Trophoblast cell (in vitro differentiated cells and primary cell): ENCODE measurements at regions not wholly inside any gene's neighbourhood (a gene's known extent, or its start where the extent isn't known, plus 50 kb on each side); places are given as distances from the start of the nearest gene placed in this dataset.

Experiments used
- DNase-seq, 2 donors: peaks; one replicate each; pipeline ENCODE4 v3.0.0-alpha.2; 2016
- H2AFZ ChIP-seq: 2 replicates; pipeline ENCODE4 v1.6.1; 2013; ENCODE audit warnings: low read length, moderate library complexity, mild to moderate bottlenecking; ENCODE audit not compliant: insufficient read depth, poor library complexity
- H2AK5ac ChIP-seq: 2 replicates; pipeline ENCODE4 v1.6.1; 2013; ENCODE audit warnings: mild to moderate bottlenecking, low read length
- H2BK120ac ChIP-seq: 2 replicates; pipeline ENCODE4 v1.6.1; 2013; ENCODE audit warnings: low read length, mild to moderate bottlenecking, moderate library complexity; ENCODE audit not compliant: insufficient read depth, poor library complexity
- H2BK12ac ChIP-seq: 2 replicates; pipeline ENCODE4 v1.6.1; 2013; ENCODE audit warnings: mild to moderate bottlenecking, low read length, moderate library complexity
- H2BK5ac ChIP-seq: 2 replicates; pipeline ENCODE4 v1.6.1; 2013; ENCODE audit warnings: low read length, low read depth, moderate library complexity, mild to moderate bottlenecking; ENCODE audit not compliant: poor library complexity
- H3K14ac ChIP-seq: 2 replicates; pipeline ENCODE4 v1.6.1; 2013; ENCODE audit warnings: mild to moderate bottlenecking, low read length
- H3K18ac ChIP-seq: 2 replicates; pipeline ENCODE4 v1.6.1; 2013; ENCODE audit warnings: mild to moderate bottlenecking, low read length
- H3K23ac ChIP-seq: 2 replicates; pipeline ENCODE4 v1.6.1; 2013; ENCODE audit warnings: low read length
- H3K27ac ChIP-seq: 2 replicates; pipeline ENCODE4 v1.5.1; 2013; ENCODE audit warnings: low read depth, mild to moderate bottlenecking, inconsistent platforms, low read length, moderate library complexity
- H3K27me3 ChIP-seq: 2 replicates; pipeline ENCODE4 v1.6.1; 2013; ENCODE audit warnings: inconsistent platforms, mild to moderate bottlenecking, low read length, moderate library complexity; ENCODE audit not compliant: insufficient read depth
- H3K36me3 ChIP-seq, 2 experiments: 1 replicate in 1 of 2; 2 replicates in 1 of 2; pipeline ENCODE4 v1.6.1; 2013; ENCODE audit warnings: low read length in 2 of 2, mild to moderate bottlenecking in 2 of 2, moderate library complexity in 1 of 2; ENCODE audit not compliant: insufficient read depth in 2 of 2, control insufficient read depth in 1 of 2
- H3K4ac ChIP-seq: 2 replicates; pipeline ENCODE4 v1.6.1; 2013; ENCODE audit warnings: low read depth, mild to moderate bottlenecking, low read length, moderate library complexity
- H3K4me1 ChIP-seq, 2 experiments: 1 replicate in 1 of 2; 2 replicates in 1 of 2; pipeline ENCODE4 v1.6.1; 2013; ENCODE audit warnings: low read length in 2 of 2, mild to moderate bottlenecking in 2 of 2, moderate library complexity in 1 of 2; ENCODE audit not compliant: insufficient read depth in 2 of 2, control insufficient read depth in 1 of 2
- H3K4me2 ChIP-seq: 2 replicates; pipeline ENCODE4 v1.6.1; 2013; ENCODE audit warnings: inconsistent platforms, mild to moderate bottlenecking, low read length, moderate library complexity
- H3K4me3 ChIP-seq: 2 replicates; pipeline ENCODE4 v1.5.1; 2013; ENCODE audit warnings: mild to moderate bottlenecking, low read depth, low read length, inconsistent platforms
- H3K79me1 ChIP-seq: one replicate; pipeline ENCODE4 v1.6.1; 2013; ENCODE audit warnings: low read length
- H3K79me2 ChIP-seq: 2 replicates; pipeline ENCODE4 v1.6.1; 2013; ENCODE audit warnings: low read length, mild to moderate bottlenecking; ENCODE audit not compliant: control insufficient read depth, insufficient read depth, poor library complexity
- H3K9ac ChIP-seq: 2 replicates; pipeline ENCODE4 v1.6.1; 2013; ENCODE audit warnings: mild to moderate bottlenecking, low read length
- H3K9me3 ChIP-seq: 2 replicates; pipeline ENCODE4 v1.6.1; 2013; ENCODE audit warnings: low read depth, mild to moderate bottlenecking, control low read depth, inconsistent platforms, low read length; ENCODE audit not compliant: insufficient read depth
- H4K12ac ChIP-seq: 2 replicates; pipeline ENCODE4 v1.6.1; 2013; ENCODE audit warnings: low read depth, mild to moderate bottlenecking, low read length, moderate library complexity
- H4K8ac ChIP-seq: 2 replicates; pipeline ENCODE4 v1.6.1; 2013; ENCODE audit warnings: low read depth, mild to moderate bottlenecking, low read length, moderate library complexity
- H4K91ac ChIP-seq: one replicate; pipeline ENCODE4 v1.6.1; 2013; ENCODE audit warnings: low read depth, mild to moderate bottlenecking, low read length, moderate library complexity
- WGBS: extraction: QIAGEN DNeasy Blood & Tissue Kit; methylation state at CpG from one replicate; pipeline ENCODE4 v1.1.7; 2013; ENCODE audit warnings: missing lambda C conversion rate; ENCODE audit not compliant: insufficient read length, insufficient coverage; ENCODE audit errors: extremely low coverage; 5-methylcytosine and 5-hydroxymethylcytosine counted together

DNA sequence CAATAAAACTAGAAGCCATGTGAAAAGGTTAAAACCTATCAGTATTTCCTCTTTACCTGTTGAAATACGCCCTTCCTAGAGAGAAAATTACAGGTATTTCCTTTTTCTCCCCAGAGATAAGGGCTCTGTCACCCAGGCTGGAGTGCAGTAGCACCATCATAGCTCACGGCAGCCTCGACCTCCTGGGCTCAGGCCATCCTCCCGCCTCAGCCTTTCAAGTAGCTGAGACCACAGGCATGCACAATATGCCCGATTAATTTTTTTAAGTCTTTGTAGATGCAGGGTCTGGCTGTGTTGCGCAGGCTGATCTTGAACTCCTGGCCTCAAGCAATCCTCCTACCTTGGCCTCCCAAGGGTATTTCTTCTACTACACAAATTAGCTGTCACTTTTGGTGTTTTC is 154.4 kb downstream of the HNRNPD start:
- no peak overlapping the region for H3K4me3 ChIP-seq
- no peaks in the 10 kb centered on the region for H3K79me2 ChIP-seq
- DNase-seq, result peak; percentile 30 to 59
- H3K79me1 ChIP-seq, result no peaks in the 10 kb centered on the region
- H3K27me3 ChIP-seq, result no peaks in the 10 kb centered on the region
- no peak overlapping the region for H3K27ac ChIP-seq
- H3K14ac ChIP-seq, result no peak overlapping the region
- H3K4me1 ChIP-seq, result no peaks in the 10 kb centered on the region
- no peak overlapping the region for H2BK5ac ChIP-seq
- H2AFZ ChIP-seq, result no peak overlapping the region
- H3K9me3 ChIP-seq, result no peaks in the 10 kb centered on the region
- H3K23ac ChIP-seq, result no peak overlapping the region
- H3K9ac ChIP-seq, result no peak overlapping the region
- no peak overlapping the region for H2BK12ac ChIP-seq
- no CpG with 5 or more reads among the region's 6 CpGs for WGBS
- no peaks in the 10 kb centered on the region for H3K36me3 ChIP-seq
- no peak overlapping the region for H2BK120ac ChIP-seq
- H3K4ac ChIP-seq, result no peak overlapping the region
- H3K18ac ChIP-seq, result no peak overlapping the region
- H4K91ac ChIP-seq, result no peak overlapping the region
- H4K8ac ChIP-seq, result no peak overlapping the region
- no peak overlapping the region for H3K4me2 ChIP-seq
- H2AK5ac ChIP-seq, result no peak overlapping the region
- no peak overlapping the region for H4K12ac ChIP-seq

DNA sequence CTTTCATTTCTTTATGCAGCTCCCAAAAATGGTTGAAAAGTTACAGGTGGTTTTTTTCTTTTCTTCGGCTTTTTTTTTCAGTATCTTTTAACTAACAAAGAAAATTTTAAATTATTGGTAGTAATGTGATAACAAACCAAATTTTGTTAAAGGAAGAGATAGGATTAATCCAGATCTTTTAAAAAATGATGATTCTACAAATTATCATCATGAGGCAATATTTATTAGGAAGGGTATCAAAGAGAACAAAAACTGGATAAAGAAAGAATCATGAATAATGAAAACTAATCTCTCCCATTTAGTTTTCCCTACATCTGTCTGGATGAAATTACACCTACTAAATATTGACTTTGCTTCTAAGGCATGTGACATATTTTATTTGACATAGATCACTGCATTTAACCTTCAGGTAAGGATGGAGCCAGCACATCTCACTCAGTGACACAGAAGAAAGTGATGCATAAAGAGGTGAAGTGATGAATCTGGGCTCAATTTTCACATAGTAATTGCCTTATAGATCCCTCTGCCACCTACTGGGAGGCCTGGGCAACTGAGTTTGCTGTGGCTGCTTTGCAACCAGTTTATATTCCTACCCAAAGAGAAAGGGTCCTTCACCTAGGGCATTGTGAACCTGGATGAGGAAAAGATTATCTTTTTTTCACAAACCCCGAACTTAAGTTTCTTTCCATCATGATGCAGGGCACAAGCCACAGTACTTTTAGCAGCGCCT is 155.6 kb downstream of the HNRNPD start:
- no peak overlapping the region for H3K27ac ChIP-seq
- H3K4me2 ChIP-seq, result no peak overlapping the region
- no peaks in the 10 kb centered on the region for H3K79me2 ChIP-seq
- no peak overlapping the region for H2BK12ac ChIP-seq
- H2AFZ ChIP-seq, result no peak overlapping the region
- no peak overlapping the region for H2BK120ac ChIP-seq
- H3K4ac ChIP-seq, result no peak overlapping the region
- H2AK5ac ChIP-seq, result no peak overlapping the region
- no peak for DNase-seq
- no peaks in the 10 kb centered on the region for H3K4me1 ChIP-seq
- no peak overlapping the region for H4K8ac ChIP-seq
- no peak overlapping the region for H3K4me3 ChIP-seq
- H3K36me3 ChIP-seq, result no peaks in the 10 kb centered on the region
- H3K18ac ChIP-seq, result no peak overlapping the region
- H2BK5ac ChIP-seq, result no peak overlapping the region
- H3K23ac ChIP-seq, result no peak overlapping the region
- WGBS, result no CpG with 5 or more reads among the region's 3 CpGs
- H3K14ac ChIP-seq, result no peak overlapping the region
- no peaks in the 10 kb centered on the region for H3K9me3 ChIP-seq
- H4K91ac ChIP-seq, result no peak overlapping the region
- no peak overlapping the region for H3K9ac ChIP-seq
- no peak overlapping the region for H4K12ac ChIP-seq
- H3K27me3 ChIP-seq, result no peaks in the 10 kb centered on the region
- no peaks in the 10 kb centered on the region for H3K79me1 ChIP-seq

DNA sequence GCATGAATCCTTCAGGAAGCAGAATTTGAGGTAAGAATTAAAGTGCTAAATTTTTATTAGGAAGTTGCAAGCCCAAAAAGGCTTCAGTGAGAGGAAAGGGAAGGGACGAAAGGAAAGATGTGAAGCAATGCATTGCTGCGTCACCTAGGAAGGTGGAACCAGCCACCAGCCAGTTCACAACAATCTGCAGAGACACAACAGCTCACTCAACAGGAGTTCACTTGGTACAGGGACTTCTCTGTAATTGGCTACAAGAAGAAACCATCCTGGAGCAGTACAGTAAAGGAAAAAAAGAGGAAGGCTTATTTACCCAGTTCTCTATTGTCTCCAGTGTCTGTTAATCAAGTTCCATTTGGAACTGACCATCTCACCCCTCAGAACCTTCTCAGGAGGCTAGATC is 157.6 kb downstream of the HNRNPD start:
- H2BK5ac ChIP-seq, result no peak overlapping the region
- H3K14ac ChIP-seq, result no peak overlapping the region
- no peaks in the 10 kb centered on the region for H3K79me1 ChIP-seq
- no peak overlapping the region for H3K4me3 ChIP-seq
- H4K8ac ChIP-seq, result no peak overlapping the region
- H3K4me1 ChIP-seq, result no peaks in the 10 kb centered on the region
- H2AK5ac ChIP-seq, result no peak overlapping the region
- no peak overlapping the region for H3K9ac ChIP-seq
- H3K18ac ChIP-seq, result no peak overlapping the region
- no peak overlapping the region for H4K12ac ChIP-seq
- no peak overlapping the region for H4K91ac ChIP-seq
- H3K27me3 ChIP-seq, result no peaks in the 10 kb centered on the region
- H2AFZ ChIP-seq, result no peak overlapping the region
- H3K9me3 ChIP-seq, result no peaks in the 10 kb centered on the region
- WGBS, result no CpG with 5 or more reads among the region's 2 CpGs
- no peak overlapping the region for H3K27ac ChIP-seq
- H3K23ac ChIP-seq, result no peak overlapping the region
- no peaks in the 10 kb centered on the region for H3K36me3 ChIP-seq
- H3K4me2 ChIP-seq, result no peak overlapping the region
- H2BK120ac ChIP-seq, result no peak overlapping the region
- H2BK12ac ChIP-seq, result no peak overlapping the region
- DNase-seq, result no peak
- no peak overlapping the region for H3K4ac ChIP-seq
- H3K79me2 ChIP-seq, result no peaks in the 10 kb centered on the region

- Histone ChIP-seq H3K27ac (no peak overlapping the region), H2BK12ac (no peak overlapping the region), H3K9me3 (no peaks in the 10 kb centered on the region), H3K79me2 (no peaks in the 10 kb centered on the region), H3K14ac (no peak overlapping the region), H3K4ac (no peak overlapping the region), H2BK5ac (no peak overlapping the region), H3K4me3 (no peak overlapping the region), H3K9ac (no peak overlapping the region), H3K23ac (no peak overlapping the region), H2BK120ac (no peak overlapping the region), H4K8ac (no peak overlapping the region), H3K4me2 (no peak overlapping the region), H3K27me3 (no peaks in the 10 kb centered on the region), H3K36me3 (no peaks in the 10 kb centered on the region), H2AK5ac (no peak overlapping the region), H2AFZ (no peak overlapping the region), H4K12ac (no peak overlapping the region), H3K79me1 (no peaks in the 10 kb centered on the region), H4K91ac (no peak overlapping the region), H3K4me1 (no peaks in the 10 kb centered on the region), H3K18ac (no peak overlapping the region)
- no peak for DNase-seq
These were observed 158.0 kb downstream of the HNRNPD start for GRCh38 chr4:82215800-82216199.
